Effector memory CD8-positive, alpha-beta T cell (primary cell): ENCODE measurements at regions not wholly inside any gene's neighbourhood (a gene's known extent, or its start where the extent isn't known, plus 50 kb on each side); places are given as distances from the start of the nearest gene placed in this dataset.

ENCODE experiments used
- ATAC-seq: fragments of 150-1000 bp; cut with Tn5 transposase; replicated peaks from 2 replicates; pipeline ENCODE4 v1.10.0; 2021; ENCODE audit warnings: mild to moderate bottlenecking, moderate library complexity
- DNase-seq, 3 experiments: peaks; one replicate each; pipeline ENCODE4 v3.0.0; 2021
- H3K27ac Mint-ChIP-seq, 2 donors: one replicate each; pipeline ENCODE4 v1.8.0; 2022; ENCODE audit warnings: mild to moderate bottlenecking in 2 of 2, mixed read lengths in 2 of 2, moderate library complexity in 2 of 2
- H3K27me3 Mint-ChIP-seq, 2 donors: one replicate each; pipeline ENCODE4 v1.8.0; 2022; ENCODE audit warnings: mixed read lengths in 2 of 2
- H3K36me3 Mint-ChIP-seq: one replicate; pipeline ENCODE4 v1.8.0; 2022; ENCODE audit warnings: mild to moderate bottlenecking, moderate library complexity, mixed read lengths; ENCODE audit not compliant: insufficient read depth
- H3K4me1 Mint-ChIP-seq, 2 donors: one replicate each; pipeline ENCODE4 v1.8.0; 2022; ENCODE audit warnings: low read depth in 2 of 2, mixed read lengths in 2 of 2
- H3K4me3 Mint-ChIP-seq, 2 donors: one replicate each; pipeline ENCODE4 v1.8.0; 2022; ENCODE audit warnings: mild to moderate bottlenecking in 2 of 2, mixed read lengths in 2 of 2, moderate library complexity in 2 of 2
- H3K9me3 Mint-ChIP-seq, 2 donors: one replicate each; pipeline ENCODE4 v1.8.0; 2022; ENCODE audit warnings: mixed read lengths in 2 of 2

DNA sequence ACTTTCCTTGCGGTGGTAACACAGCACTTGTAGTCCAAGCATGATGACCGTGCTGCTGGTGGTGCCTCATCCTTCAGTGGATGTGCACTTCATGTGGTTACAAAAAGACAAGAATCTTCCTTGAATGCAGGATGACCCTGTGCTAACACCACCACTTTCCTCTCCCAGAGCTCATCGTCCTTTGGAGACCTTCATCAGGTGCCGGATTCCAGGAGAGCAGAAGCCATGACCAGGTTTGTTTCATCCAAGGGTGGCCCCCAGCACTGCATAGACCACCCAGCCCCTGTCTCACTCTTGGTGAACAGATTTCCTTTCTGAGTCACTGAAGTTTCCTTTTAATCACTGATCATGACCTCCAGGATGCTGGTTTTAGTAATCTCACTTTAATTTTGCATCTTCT, 101.2 kb upstream of the SYNDIG1 start:
- H3K27me3 Mint-ChIP-seq = peaks cover 0 to 4% of the 10 kb centered on the region in 2 donors

DNA sequence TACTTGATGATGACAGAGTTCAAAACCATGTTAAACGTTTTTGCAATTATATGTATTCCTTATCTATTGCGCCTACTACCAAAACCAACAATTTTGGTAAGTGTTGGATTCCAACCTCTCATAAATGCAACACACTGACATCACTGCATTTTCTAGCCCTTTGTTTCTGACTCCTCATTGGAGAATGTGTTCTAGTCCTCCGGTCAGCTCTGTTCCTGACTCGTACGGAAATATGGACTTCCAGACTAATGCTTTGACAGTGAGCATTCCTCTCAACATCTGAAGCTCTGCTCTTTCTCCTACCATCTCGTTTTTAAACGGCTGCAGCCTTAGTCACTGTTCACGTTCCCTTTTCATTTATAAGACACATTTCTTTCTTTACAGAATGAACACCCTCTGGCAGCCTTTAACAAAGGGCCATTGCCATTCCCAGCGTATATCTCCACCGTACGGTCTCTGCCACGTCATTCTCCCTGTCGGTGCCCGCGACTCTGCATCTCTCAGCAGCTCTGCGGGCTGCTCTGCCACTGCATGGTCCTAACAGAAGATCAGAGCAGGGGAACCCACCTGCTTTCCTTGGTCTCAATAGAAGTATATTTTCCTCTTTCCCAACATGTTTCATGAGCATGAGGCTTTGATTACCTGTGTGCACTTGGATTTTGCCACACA, 103.0 kb upstream of the SYNDIG1 start:
- DNase-seq (no peak), ATAC-seq (no peak)
- H3K27me3 Mint-ChIP-seq = peaks cover 4 to 9% of the 10 kb centered on the region in 2 donors
- no peaks in the 10 kb centered on the region for H3K4me1 Mint-ChIP-seq
- H3K9me3 Mint-ChIP-seq = no peaks in the 10 kb centered on the region
- no peak overlapping the region for H3K4me3 Mint-ChIP-seq
- H3K27ac Mint-ChIP-seq = no peak overlapping the region
- no peaks in the 10 kb centered on the region for H3K36me3 Mint-ChIP-seq

More for the DNA sequence above, 101.2 kb upstream of the SYNDIG1 start:
- no peak overlapping the region for H3K4me3 Mint-ChIP-seq
- ATAC-seq (no peak), DNase-seq (no peak)
- no peaks in the 10 kb centered on the region for H3K9me3 Mint-ChIP-seq
- no peak overlapping the region for H3K27ac Mint-ChIP-seq
- no peaks in the 10 kb centered on the region for H3K36me3 Mint-ChIP-seq
- H3K4me1 Mint-ChIP-seq = no peaks in the 10 kb centered on the region

DNA sequence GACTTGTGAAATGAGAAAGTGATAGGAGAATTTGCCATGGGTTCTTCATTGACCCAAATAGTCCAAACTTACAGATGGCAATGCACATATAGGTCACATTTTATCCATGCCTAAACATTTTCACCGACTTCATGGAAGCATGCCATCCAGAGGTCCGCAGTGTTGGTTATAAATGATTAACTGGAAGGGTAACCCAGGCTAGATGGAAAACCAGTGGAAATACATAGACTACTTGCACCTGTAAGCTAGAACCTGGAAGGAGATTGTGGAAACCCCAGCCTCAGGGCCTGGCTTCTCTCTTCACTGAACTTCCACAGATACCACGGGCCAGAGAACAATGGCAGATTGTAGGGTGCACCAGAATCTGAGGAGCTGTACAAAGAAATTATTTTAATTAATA, 103.8 kb upstream of the SYNDIG1 start:
- no peaks in the 10 kb centered on the region for H3K36me3 Mint-ChIP-seq
- no peak overlapping the region for H3K4me3 Mint-ChIP-seq
- H3K27me3 Mint-ChIP-seq = peaks cover 4 to 15% of the 10 kb centered on the region in 2 donors
- H3K27ac Mint-ChIP-seq = no peak overlapping the region
- ATAC-seq (no peak), DNase-seq (no peak)
- H3K4me1 Mint-ChIP-seq = no peaks in the 10 kb centered on the region
- H3K9me3 Mint-ChIP-seq = no peaks in the 10 kb centered on the region

DNA sequence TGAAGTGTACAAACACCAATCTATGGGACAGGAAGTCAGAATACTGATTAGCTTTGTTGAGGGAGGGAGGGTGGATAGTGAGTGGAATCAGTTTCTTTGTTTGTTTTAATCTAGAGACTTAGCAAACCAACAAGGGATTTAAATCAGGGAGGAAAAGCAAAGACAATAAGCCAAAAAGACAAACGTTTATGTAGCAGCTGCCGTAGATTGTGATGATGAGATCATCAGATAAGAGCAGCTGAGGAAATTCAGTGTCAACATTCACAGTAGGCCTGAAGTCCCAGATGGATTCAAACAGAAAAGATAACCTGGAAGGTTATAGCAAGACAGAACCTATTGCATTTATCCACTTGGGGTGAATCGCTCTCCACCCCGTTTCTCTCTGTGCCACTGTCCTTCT, 104.9 kb upstream of the SYNDIG1 start:
- peaks cover 4 to 26% of the 10 kb centered on the region in 2 donors for H3K27me3 Mint-ChIP-seq
- no peaks in the 10 kb centered on the region for H3K36me3 Mint-ChIP-seq
- H3K27ac Mint-ChIP-seq = no peak overlapping the region
- no peaks in the 10 kb centered on the region for H3K9me3 Mint-ChIP-seq
- H3K4me3 Mint-ChIP-seq = no peak overlapping the region
- DNase-seq (no peak), ATAC-seq (no peak)
- H3K4me1 Mint-ChIP-seq = no peaks in the 10 kb centered on the region

DNA sequence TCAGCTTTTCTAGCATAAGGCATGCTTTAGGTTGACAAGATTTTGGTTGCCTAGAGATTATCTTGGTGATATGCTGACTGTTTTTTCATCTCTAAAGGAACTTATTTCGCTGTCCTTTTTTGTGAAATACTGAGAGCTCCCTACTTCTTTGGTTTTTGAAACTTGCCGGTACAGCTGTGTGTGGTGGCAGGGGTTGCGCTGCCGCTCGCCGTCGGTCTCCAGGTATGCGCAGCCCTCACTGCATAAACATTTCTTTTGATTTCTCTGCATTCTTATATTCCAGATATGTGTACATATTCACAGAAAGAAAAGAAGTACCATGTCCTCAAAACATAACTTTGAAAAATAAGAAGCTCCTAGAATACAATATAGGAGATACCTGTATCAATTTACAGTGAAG, 106.4 kb upstream of the SYNDIG1 start:
- ATAC-seq = no peak
- no peak overlapping the region for H3K4me3 Mint-ChIP-seq
- no peak overlapping the region for H3K27ac Mint-ChIP-seq
- H3K9me3 Mint-ChIP-seq = no peaks in the 10 kb centered on the region
- DNase-seq = no peak
- no peaks in the 10 kb centered on the region for H3K4me1 Mint-ChIP-seq
- peaks cover 4 to 41% of the 10 kb centered on the region in 2 donors for H3K27me3 Mint-ChIP-seq
- no peaks in the 10 kb centered on the region for H3K36me3 Mint-ChIP-seq

DNA sequence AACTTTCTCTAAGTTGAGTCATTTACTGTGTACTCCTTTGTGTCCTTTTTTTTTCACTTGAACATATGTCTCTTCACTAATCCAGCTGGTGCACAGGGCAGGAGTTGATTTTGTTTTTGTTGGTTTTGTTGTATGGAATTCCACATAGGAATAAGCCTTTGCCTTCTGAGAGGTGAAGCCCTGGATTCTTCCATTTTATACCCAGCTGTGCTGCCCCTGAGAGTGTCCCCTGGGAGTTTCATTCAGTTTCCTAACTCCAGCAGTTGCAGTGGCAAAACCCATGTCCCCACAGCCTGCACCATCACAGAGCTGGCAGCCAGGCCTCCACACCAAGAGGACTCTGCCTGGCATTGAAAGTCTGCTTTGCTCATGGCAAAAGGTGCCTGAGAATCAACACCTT, 107.3 kb upstream of the SYNDIG1 start:
- DNase-seq (no peak), ATAC-seq (no peak)
- H3K36me3 Mint-ChIP-seq = no peaks in the 10 kb centered on the region
- H3K4me3 Mint-ChIP-seq = no peak overlapping the region
- no peaks in the 10 kb centered on the region for H3K9me3 Mint-ChIP-seq
- H3K27ac Mint-ChIP-seq = no peak overlapping the region
- H3K4me1 Mint-ChIP-seq = no peaks in the 10 kb centered on the region
- peaks cover 6 to 50% of the 10 kb centered on the region in 2 donors for H3K27me3 Mint-ChIP-seq

- H3K27ac Mint-ChIP-seq = no peak overlapping the region
These were observed 107.9 kb upstream of the SYNDIG1 start for GRCh38 chr20:24361541-24361940.

DNA sequence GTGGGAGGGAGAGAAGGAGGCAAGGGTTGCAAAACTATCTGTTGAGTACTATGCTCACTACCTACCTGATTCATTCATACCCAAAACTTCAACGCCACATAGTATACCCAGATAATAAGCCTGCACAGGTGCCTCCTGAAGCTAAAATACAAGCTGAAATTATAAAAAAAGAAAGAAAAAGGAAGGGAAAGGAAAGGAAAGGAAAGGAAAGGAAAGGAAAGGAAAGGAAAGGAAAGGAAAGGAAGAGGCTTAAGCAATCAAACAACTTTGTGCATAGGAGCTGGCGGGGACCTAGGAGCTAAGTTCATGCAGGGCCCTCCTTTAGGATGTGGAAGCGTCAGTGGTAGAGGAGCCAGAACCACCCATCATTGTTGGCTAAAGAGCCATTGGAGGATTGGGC, 108.9 kb upstream of the SYNDIG1 start:
- DNase-seq = no peak
- Mint-ChIP-seq H3K4me1 (no peaks in the 10 kb centered on the region), H3K4me3 (no peak overlapping the region), H3K27ac (no peak overlapping the region), H3K36me3 (no peaks in the 10 kb centered on the region), H3K27me3 (peaks cover 21 to 63% of the 10 kb centered on the region in 2 donors), H3K9me3 (no peaks in the 10 kb centered on the region)
- ATAC-seq = no peak

More at GRCh38 chr20:24361541-24361940, 107.9 kb upstream of the SYNDIG1 start:
- no peak overlapping the region for H3K4me3 Mint-ChIP-seq
- no peak for DNase-seq
- ATAC-seq = no peak
- H3K27me3 Mint-ChIP-seq = peaks cover 12 to 56% of the 10 kb centered on the region in 2 donors
- no peaks in the 10 kb centered on the region for H3K36me3 Mint-ChIP-seq
- H3K4me1 Mint-ChIP-seq = no peaks in the 10 kb centered on the region
- no peaks in the 10 kb centered on the region for H3K9me3 Mint-ChIP-seq

- Mint-ChIP-seq H3K27ac (no peak overlapping the region), H3K4me3 (no peak overlapping the region), H3K9me3 (no peaks in the 10 kb centered on the region), H3K27me3 (peaks cover 21 to 69% of the 10 kb centered on the region in 2 donors), H3K4me1 (no peaks in the 10 kb centered on the region), H3K36me3 (no peaks in the 10 kb centered on the region)
- ATAC-seq (no peak), DNase-seq (no peak)
These were observed 110.0 kb upstream of the SYNDIG1 start for GRCh38 chr20:24359321-24360027.

- Mint-ChIP-seq H3K4me3 (no peak overlapping the region), H3K9me3 (no peaks in the 10 kb centered on the region), H3K4me1 (no peaks in the 10 kb centered on the region), H3K27ac (no peak overlapping the region), H3K27me3 (peaks cover 27 to 72% of the 10 kb centered on the region in 2 donors), H3K36me3 (peaks cover 3% of the 10 kb centered on the region)
- no peak for ATAC-seq
- DNase-seq = no peak
These were observed 111.5 kb upstream of the SYNDIG1 start for GRCh38 chr20:24357931-24358330.

- no peak overlapping the region for H3K4me3 Mint-ChIP-seq
These were observed 112.3 kb upstream of the SYNDIG1 start for GRCh38 chr20:24357177-24357576.

GRCh38 chr20:24353135-24353690, 116.2 kb upstream of the SYNDIG1 start:
- Mint-ChIP-seq H3K4me1 (no peaks in the 10 kb centered on the region), H3K36me3 (peaks cover 3% of the 10 kb centered on the region), H3K9me3 (no peaks in the 10 kb centered on the region), H3K27me3 (peaks cover 27 to 33% of the 10 kb centered on the region in 2 donors), H3K27ac (no peak overlapping the region), H3K4me3 (no peak overlapping the region)
- ATAC-seq (no peak), DNase-seq (no peak)

More at GRCh38 chr20:24357177-24357576, 112.3 kb upstream of the SYNDIG1 start:
- no peak for ATAC-seq
- Mint-ChIP-seq H3K4me1 (no peaks in the 10 kb centered on the region), H3K9me3 (no peaks in the 10 kb centered on the region), H3K27ac (no peak overlapping the region), H3K36me3 (peaks cover 3% of the 10 kb centered on the region), H3K27me3 (peaks cover 27 to 69% of the 10 kb centered on the region in 2 donors)
- no peak for DNase-seq

DNA sequence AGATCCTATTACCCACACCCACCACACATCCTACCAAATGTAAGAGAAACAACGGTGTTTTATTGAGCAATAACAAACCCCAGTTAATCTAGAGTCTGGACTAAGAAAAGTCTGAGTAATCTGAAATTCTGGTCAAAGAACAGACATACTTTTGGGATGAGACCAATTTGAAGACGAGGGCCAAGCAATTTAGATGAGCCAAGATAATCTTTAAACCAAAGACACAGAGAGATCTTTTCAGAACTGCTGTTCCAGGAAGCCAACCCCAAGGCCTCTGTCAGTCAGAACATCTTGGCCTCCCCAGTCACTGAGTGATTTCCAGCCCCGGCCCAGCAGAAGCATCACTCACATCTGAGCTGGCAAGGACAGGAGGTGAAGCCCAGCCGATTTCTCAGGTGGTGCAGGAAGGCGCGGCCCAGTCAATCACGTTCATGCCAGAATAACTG, 118.5 kb upstream of the SYNDIG1 start:
- peaks cover 3% of the 10 kb centered on the region for H3K36me3 Mint-ChIP-seq
- no peaks in the 10 kb centered on the region for H3K9me3 Mint-ChIP-seq
- no peaks in the 10 kb centered on the region for H3K4me1 Mint-ChIP-seq
- ATAC-seq (no peak), DNase-seq (no peak)
- no peak overlapping the region for H3K27ac Mint-ChIP-seq
- peaks cover 10% of the 10 kb centered on the region in 2 donors for H3K27me3 Mint-ChIP-seq
- no peak overlapping the region for H3K4me3 Mint-ChIP-seq

DNA sequence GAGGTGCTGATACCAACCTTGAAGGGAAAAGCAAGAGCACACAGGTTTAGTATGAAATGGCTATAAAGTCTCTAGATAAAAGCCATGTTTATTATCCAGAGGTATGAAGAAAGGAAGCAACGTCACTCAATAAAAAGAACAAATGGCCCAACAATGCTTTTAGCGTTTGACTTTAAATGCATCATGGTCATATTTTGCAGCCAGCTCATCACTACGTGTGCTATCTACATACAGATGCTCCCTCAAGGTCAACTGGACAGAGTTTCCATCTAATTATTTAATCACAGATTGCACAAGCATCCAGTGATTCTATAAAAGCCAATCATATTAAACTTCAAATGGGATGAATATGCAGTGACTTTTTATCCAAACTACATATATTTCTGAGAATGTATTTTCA, 127.6 kb upstream of the SYNDIG1 start:
- Mint-ChIP-seq H3K4me1 (no peaks in the 10 kb centered on the region), H3K4me3 (no peak overlapping the region), H3K9me3 (no peaks in the 10 kb centered on the region), H3K36me3 (no peaks in the 10 kb centered on the region), H3K27me3 (peaks cover 27 to 30% of the 10 kb centered on the region in 2 donors), H3K27ac (no peak overlapping the region)
- ATAC-seq (no peak), DNase-seq (no peak)
